22Rv1 (cell line): ENCODE measurements at regions not wholly inside any gene's neighbourhood (a gene's known extent, or its start where the extent isn't known, plus 50 kb on each side); places are given as distances from the start of the nearest gene placed in this dataset.

Experiments used
- H3K27ac ChIP-seq: fragments of 450-650 bp; 2 replicates; pipeline ENCODE4 v1.5.1; 2017
- ZFX ChIP-seq: fragments of 450-650 bp; IDR thresholded peaks from 2 replicates; pipeline ENCODE4 v1.6.1; 2017; ENCODE audit warnings: antibody characterized with exemption, borderline replicate concordance
- TF ChIP-seq, protein P1 (sequence below): fragments of 450-650 bp; IDR thresholded peaks from 2 replicates; pipeline ENCODE4 v1.5.1; 2017; ENCODE audit warnings: mild to moderate bottlenecking

DNA sequence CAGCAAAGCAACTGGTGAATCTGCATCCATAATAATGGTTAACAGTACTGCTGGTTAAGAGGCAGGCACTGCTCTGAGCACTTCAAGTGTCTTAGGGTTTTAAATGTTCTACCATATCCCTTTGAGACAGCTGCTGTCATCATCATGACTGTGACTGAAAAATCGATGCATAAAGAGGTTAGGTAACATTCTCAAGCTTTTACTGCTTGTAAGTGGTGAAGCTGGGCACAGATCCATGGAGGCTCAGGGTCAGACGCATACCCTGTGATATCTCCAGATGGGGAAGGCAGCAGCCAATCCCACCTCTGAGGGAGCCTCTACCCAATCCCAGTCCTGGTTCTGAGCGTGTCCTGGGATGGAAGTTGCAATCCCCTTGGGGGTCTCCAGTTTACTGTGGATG, 57.6 kb upstream of the SOX9 start:
- no peak overlapping the region for H3K27ac ChIP-seq
- no peak for TF ChIP-seq ZFX
- TF ChIP-seq, protein P1, sequence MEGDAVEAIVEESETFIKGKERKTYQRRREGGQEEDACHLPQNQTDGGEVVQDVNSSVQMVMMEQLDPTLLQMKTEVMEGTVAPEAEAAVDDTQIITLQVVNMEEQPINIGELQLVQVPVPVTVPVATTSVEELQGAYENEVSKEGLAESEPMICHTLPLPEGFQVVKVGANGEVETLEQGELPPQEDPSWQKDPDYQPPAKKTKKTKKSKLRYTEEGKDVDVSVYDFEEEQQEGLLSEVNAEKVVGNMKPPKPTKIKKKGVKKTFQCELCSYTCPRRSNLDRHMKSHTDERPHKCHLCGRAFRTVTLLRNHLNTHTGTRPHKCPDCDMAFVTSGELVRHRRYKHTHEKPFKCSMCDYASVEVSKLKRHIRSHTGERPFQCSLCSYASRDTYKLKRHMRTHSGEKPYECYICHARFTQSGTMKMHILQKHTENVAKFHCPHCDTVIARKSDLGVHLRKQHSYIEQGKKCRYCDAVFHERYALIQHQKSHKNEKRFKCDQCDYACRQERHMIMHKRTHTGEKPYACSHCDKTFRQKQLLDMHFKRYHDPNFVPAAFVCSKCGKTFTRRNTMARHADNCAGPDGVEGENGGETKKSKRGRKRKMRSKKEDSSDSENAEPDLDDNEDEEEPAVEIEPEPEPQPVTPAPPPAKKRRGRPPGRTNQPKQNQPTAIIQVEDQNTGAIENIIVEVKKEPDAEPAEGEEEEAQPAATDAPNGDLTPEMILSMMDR, result no peak

GRCh38 chr17:72063756-72064450, 56.9 kb upstream of the SOX9 start:
- H3K27ac ChIP-seq, result no peak overlapping the region

GRCh38 chr17:72064606-72065193, 56.1 kb upstream of the SOX9 start:
- H3K27ac ChIP-seq, result no peak overlapping the region
- TF ChIP-seq, protein P1, result no peak
- no peak for TF ChIP-seq ZFX

More at GRCh38 chr17:72063756-72064450, 56.9 kb upstream of the SOX9 start:
- TF ChIP-seq, protein P1, result no peak
- no peak for TF ChIP-seq ZFX

DNA sequence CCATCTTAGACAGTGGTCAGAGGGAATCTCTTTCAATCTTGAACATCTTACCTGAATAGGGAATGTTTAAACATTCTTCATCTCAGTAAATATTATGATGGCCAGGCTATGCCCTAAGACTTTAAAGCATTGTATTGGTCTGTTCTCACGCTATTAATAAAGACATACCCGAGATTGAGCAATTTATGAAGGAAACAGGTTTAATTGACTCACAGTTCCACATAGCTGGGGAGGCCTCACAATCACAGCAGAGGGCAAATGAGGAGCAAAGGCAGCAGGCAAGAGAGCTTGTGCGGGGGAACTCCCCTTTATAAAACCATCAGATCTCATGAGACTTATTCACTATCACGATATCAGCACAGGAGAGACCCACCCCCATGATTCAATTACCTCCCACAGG, 55.3 kb upstream of the SOX9 start:
- H3K27ac ChIP-seq, result no peak overlapping the region

GRCh38 chr17:72068643-72069042, 52.2 kb upstream of the SOX9 start:
- H3K27ac ChIP-seq, result no peak overlapping the region
- no peak for TF ChIP-seq ZFX
- TF ChIP-seq, protein P1, result no peak

More for the DNA sequence above, 55.3 kb upstream of the SOX9 start:
- no peak for TF ChIP-seq ZFX
- TF ChIP-seq, protein P1, result no peak

DNA sequence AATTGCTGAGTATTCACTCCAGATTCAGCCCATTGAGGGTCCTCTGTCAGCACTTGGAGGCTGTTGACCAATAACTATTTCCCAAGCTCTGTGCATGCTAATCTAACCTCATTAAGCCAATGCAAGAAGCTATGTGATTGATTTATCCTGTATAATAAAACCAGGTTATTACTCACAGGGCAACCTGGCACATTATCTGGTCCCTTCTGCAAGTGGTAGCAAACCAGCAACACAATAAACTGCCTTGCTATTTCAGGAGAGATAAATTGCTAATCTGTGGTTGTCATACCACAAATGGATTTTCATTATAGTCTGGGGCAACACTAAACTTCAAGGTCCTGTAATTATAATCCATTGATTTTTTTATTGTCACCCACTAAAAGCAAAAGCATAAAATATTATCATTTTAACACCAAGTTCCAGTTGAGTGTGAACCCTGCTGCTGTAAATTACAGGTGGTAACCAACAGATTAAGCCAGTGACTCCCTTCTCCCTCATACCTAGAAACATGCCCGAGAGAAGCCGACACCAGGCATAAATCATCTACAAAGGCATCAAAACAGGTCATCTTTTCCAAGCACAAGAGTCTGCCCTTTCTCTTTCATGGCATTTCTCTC, 51.1 kb upstream of the SOX9 start:
- H3K27ac ChIP-seq, result no peak overlapping the region
- no peak for TF ChIP-seq ZFX
- TF ChIP-seq, protein P1, result no peak
